A673 (cell line): ENCODE measurements at regions not wholly inside any gene's neighbourhood (a gene's known extent, or its start where the extent isn't known, plus 50 kb on each side); places are given as distances from the start of the nearest gene placed in this dataset.

Experiments used
- EZH2 ChIP-seq: fragments of 200-600 bp; sonication (generic); IDR thresholded peaks from 2 replicates; pipeline ENCODE4 v1.6.1; 2017; ENCODE audit warnings: borderline replicate concordance, low read depth, mild to moderate bottlenecking, mixed read lengths, antibody characterized with exemption, low read length; ENCODE audit not compliant: poor library complexity, severe bottlenecking
- TF ChIP-seq, protein P1 (sequence below): fragments of 300-800, 200-600 bp; sonication (generic); conservative IDR thresholded peaks from 2 replicates; pipeline ENCODE4 v1.5.1; 2017; ENCODE audit warnings: low read depth, mild to moderate bottlenecking, antibody characterized with exemption, low read length, moderate library complexity, mixed read lengths

DNA sequence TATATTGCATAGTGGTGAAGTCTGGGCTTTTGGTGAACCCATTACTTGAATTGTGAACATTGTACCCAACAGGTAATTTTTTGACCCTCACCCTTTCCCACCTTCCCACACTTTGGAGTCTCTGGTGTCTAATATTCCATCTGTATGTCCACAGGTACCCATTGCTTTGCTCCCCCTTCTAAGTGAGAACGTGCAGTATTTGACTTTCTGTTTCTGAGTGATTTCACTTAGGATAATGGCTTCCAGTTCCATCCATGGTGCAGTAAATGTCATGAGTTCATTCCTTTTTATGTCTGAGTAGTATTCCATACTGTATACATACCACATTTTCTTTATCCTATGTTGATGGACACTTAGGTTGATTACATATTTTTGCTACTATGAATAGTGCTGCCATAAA lies 91.5 kb upstream of the KIF5B start:
- TF ChIP-seq, protein P1, sequence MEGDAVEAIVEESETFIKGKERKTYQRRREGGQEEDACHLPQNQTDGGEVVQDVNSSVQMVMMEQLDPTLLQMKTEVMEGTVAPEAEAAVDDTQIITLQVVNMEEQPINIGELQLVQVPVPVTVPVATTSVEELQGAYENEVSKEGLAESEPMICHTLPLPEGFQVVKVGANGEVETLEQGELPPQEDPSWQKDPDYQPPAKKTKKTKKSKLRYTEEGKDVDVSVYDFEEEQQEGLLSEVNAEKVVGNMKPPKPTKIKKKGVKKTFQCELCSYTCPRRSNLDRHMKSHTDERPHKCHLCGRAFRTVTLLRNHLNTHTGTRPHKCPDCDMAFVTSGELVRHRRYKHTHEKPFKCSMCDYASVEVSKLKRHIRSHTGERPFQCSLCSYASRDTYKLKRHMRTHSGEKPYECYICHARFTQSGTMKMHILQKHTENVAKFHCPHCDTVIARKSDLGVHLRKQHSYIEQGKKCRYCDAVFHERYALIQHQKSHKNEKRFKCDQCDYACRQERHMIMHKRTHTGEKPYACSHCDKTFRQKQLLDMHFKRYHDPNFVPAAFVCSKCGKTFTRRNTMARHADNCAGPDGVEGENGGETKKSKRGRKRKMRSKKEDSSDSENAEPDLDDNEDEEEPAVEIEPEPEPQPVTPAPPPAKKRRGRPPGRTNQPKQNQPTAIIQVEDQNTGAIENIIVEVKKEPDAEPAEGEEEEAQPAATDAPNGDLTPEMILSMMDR: no peak
- TF ChIP-seq EZH2: no peak
